Stomach (tissue), 4 donors: ENCODE measurements at regions not wholly inside any gene's neighbourhood (a gene's known extent, or its start where the extent isn't known, plus 50 kb on each side); places are given as distances from the start of the nearest gene placed in this dataset.

Experiments used
- EP300 ChIP-seq: sonication (generic); formaldehyde crosslinking; IDR thresholded peaks from one replicate; pipeline ENCODE4 v1.6.1; 2017; ENCODE audit warnings: antibody characterized with exemption
- POLR2A ChIP-seq, 4 donors: fragments of 450-650 bp; IDR thresholded peaks; one replicate each; pipeline ENCODE4 v1.6.1; 2016; ENCODE audit warnings: antibody characterized with exemption in 4 of 4, control low read depth in 2 of 4, mild to moderate bottlenecking in 1 of 4, moderate library complexity in 1 of 4
- POLR2AphosphoS5 ChIP-seq, 3 donors: sonication (generic); formaldehyde crosslinking; IDR thresholded peaks; one replicate each; pipeline ENCODE4 v1.6.1; 2016; ENCODE audit warnings: antibody characterized with exemption in 3 of 3
- TF ChIP-seq, protein P1 (sequence below), 7 experiments: fragments of 450-650 bp in 4 of 7; fragments of 200-600 bp in 3 of 7; sonication (generic) in 3 of 7; IDR thresholded peaks; one replicate each; pipeline ENCODE4 v1.5.1; 2016 to 2019; ENCODE audit warnings: antibody characterized with exemption in 7 of 7, control low read depth in 2 of 7, mild to moderate bottlenecking in 1 of 7

DNA sequence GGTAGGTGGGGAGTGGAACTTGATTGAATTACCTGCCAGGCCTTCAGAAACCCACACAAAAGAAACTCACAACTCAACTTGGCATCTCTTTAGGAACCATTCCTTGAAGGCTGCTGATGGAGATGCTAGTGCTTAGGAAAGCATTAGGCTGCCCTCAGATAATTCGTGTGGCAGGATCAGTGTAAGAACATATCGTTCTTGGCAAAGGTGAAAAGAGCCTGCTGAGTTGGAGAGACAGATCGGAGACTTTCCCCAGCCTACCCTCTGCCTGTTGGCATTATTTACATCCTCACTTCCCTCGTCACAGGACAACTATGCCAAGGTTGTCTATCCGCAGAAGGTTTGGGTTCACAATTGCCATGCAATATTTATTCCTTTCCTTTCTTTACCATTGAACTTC is 120.0 kb upstream of the HS3ST3A1 start:
- TF ChIP-seq, protein P1, sequence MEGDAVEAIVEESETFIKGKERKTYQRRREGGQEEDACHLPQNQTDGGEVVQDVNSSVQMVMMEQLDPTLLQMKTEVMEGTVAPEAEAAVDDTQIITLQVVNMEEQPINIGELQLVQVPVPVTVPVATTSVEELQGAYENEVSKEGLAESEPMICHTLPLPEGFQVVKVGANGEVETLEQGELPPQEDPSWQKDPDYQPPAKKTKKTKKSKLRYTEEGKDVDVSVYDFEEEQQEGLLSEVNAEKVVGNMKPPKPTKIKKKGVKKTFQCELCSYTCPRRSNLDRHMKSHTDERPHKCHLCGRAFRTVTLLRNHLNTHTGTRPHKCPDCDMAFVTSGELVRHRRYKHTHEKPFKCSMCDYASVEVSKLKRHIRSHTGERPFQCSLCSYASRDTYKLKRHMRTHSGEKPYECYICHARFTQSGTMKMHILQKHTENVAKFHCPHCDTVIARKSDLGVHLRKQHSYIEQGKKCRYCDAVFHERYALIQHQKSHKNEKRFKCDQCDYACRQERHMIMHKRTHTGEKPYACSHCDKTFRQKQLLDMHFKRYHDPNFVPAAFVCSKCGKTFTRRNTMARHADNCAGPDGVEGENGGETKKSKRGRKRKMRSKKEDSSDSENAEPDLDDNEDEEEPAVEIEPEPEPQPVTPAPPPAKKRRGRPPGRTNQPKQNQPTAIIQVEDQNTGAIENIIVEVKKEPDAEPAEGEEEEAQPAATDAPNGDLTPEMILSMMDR (IDR thresholded peaks at IDR 0.05), result no peak
- no peak for TF ChIP-seq POLR2A (IDR thresholded peaks at IDR 0.05)
- TF ChIP-seq EP300, result no peak
- TF ChIP-seq POLR2AphosphoS5 (IDR thresholded peaks at IDR 0.05), result no peak
